ENCODE measurements at regions not wholly inside any gene's neighbourhood (a gene's known extent, or its start where the extent isn't known, plus 50 kb on each side); places are given as distances from the start of the nearest gene placed in this dataset.

DNA sequence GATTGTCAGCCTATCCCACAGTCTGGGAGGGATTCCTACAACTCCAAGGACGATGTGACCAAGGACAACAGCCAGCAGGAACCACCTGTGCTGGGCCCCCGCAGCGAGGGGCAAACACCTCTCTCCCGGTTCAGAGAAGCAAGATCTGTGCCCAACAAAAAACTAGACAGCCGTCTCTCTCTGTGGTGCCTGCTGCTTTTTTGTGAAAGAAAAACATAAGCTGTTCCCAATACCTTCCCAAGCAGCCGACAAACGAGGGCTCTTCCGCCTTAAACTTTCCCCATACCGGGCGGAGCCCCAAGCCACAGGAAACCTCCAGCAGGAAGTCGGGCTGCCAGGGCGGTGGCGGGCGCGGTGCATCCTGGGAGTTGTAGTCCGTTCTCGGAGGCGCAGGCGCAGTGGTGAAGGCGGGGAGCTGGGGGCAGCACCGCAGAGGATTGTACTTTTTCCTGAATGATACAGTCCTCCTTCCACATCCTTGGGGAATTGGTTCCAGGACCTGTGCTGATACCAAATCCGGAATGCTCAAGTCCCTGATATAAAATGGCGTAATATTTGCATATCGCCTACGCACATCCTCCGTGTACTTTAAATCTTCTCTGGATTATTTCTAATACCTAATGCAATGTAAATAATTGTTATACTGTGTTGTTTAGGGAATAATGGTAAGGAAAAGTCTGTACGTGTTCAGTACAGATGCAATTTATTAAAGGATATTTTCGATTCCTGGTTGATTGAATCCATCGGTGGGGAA lies 63.1 kb upstream of the IRF2 start:
- TF ChIP-seq CTCF (IDR thresholded peaks at IDR 0.05): no peak
- TF ChIP-seq POLR2A (IDR thresholded peaks at IDR 0.05): peak; percentile 87 to 96

All from Peyer's patch (tissue), 4 donors.